GM23338 (cell line): ENCODE measurements at regions not wholly inside any gene's neighbourhood (a gene's known extent, or its start where the extent isn't known, plus 50 kb on each side); places are given as distances from the start of the nearest gene placed in this dataset.

ENCODE experiments used
- ATAC-seq: fragments of 200-7000 bp; cut with Tn5 transposase; 3 replicates; pipeline ENCODE4 v1.9.1; 2020
- DNase-seq: peaks from one replicate; pipeline ENCODE4 v3.0.0-alpha.2; 2015; ENCODE audit warnings: low spot score
- H2AFZ ChIP-seq: fragments of 200-600 bp; sonication (generic); 2 replicates; pipeline ENCODE4 v1.8.0; 2016; ENCODE audit warnings: antibody characterized with exemption, mild to moderate bottlenecking, moderate library complexity
- H3F3A ChIP-seq: fragments of 200-600 bp; sonication (generic); replicated peaks from 2 replicates; pipeline ENCODE4 v1.8.0; 2017; ENCODE audit warnings: antibody characterized with exemption, mixed run types, low read depth
- H3K27ac ChIP-seq: fragments of 200-600 bp; sonication (generic); 2 replicates; pipeline ENCODE4 v1.6.1; 2016; ENCODE audit warnings: low read depth
- H3K27me3 ChIP-seq: fragments of 200-600 bp; sonication (generic); 2 replicates; pipeline ENCODE4 v1.8.0; 2016; ENCODE audit warnings: mild to moderate bottlenecking, mixed run types, moderate library complexity; ENCODE audit not compliant: insufficient read depth
- H3K36me3 ChIP-seq: fragments of 200-600 bp; sonication (generic); 2 replicates; pipeline ENCODE4 v1.8.0; 2016; ENCODE audit warnings: mild to moderate bottlenecking; ENCODE audit not compliant: insufficient read depth
- H3K4me1 ChIP-seq: fragments of 200-600 bp; sonication (generic); 2 replicates; pipeline ENCODE4 v1.8.0; 2016; ENCODE audit warnings: mild to moderate bottlenecking, moderate library complexity; ENCODE audit not compliant: insufficient read depth
- H3K4me2 ChIP-seq: fragments of 200-600 bp; sonication (generic); 2 replicates; pipeline ENCODE4 v1.7.1; 2017; ENCODE audit warnings: mixed run types
- H3K4me3 ChIP-seq: fragments of 200-600 bp; sonication (generic); 2 replicates; pipeline ENCODE4 v1.6.1; 2016; ENCODE audit warnings: mixed run types
- H3K79me2 ChIP-seq: fragments of 200-600 bp; sonication (generic); replicated peaks from 2 replicates; pipeline ENCODE4 v1.8.0; 2017; ENCODE audit warnings: mild to moderate bottlenecking; ENCODE audit not compliant: insufficient read depth
- H3K9me2 ChIP-seq: fragments of 200-600 bp; sonication (generic); 2 replicates; pipeline ENCODE4 v1.8.0; 2017; ENCODE audit not compliant: insufficient read depth
- H4K20me1 ChIP-seq: fragments of 200-600 bp; sonication (generic); replicated peaks from 2 replicates; pipeline ENCODE4 v1.8.0; 2017; ENCODE audit warnings: mild to moderate bottlenecking; ENCODE audit not compliant: insufficient read depth
- H3K27ac Mint-ChIP-seq: 2 replicates; pipeline ENCODE4 v1.8.0; 2020; ENCODE audit warnings: inconsistent platforms, mild to moderate bottlenecking, moderate library complexity, mixed read lengths
- H3K27me3 Mint-ChIP-seq: 3 replicates; pipeline ENCODE4 v1.8.0; 2022; ENCODE audit warnings: low read depth, mild to moderate bottlenecking, moderate library complexity, mixed read lengths, inconsistent platforms; ENCODE audit not compliant: insufficient read depth, poor library complexity
- H3K36me3 Mint-ChIP-seq: 3 replicates; pipeline ENCODE4 v1.8.0; 2021; ENCODE audit warnings: low read depth, mild to moderate bottlenecking, inconsistent platforms, moderate library complexity, mixed read lengths
- H3K4me1 Mint-ChIP-seq: 3 replicates; pipeline ENCODE4 v1.8.0; 2020; ENCODE audit warnings: mild to moderate bottlenecking, inconsistent platforms, mixed read lengths
- H3K4me3 Mint-ChIP-seq: 3 replicates; pipeline ENCODE4 v1.8.0; 2021; ENCODE audit warnings: moderate library complexity, mild to moderate bottlenecking, inconsistent platforms, mixed read lengths
- H3K9me3 Mint-ChIP-seq: 3 replicates; pipeline ENCODE4 v1.8.0; 2020; ENCODE audit warnings: moderate library complexity, mild to moderate bottlenecking, inconsistent platforms, mixed read lengths
- CREB1 ChIP-seq: fragments of 250-450 bp; sonication (Bioruptor Pico); IDR thresholded peaks from 2 replicates; pipeline ENCODE4 v1.5.0; 2020; ENCODE audit warnings: low read depth, mild to moderate bottlenecking, moderate library complexity
- CTCF ChIP-seq, 2 experiments: fragments of 200-600 bp in 1 of 2; sonication (generic) in 1 of 2; conservative IDR thresholded peaks; 2 replicates each; pipeline versions ENCODE4 v1.5.1 to v1.6.1; 2016 to 2017; ENCODE audit warnings: antibody characterized with exemption in 2 of 2, low read depth in 2 of 2, mild to moderate bottlenecking in 2 of 2, moderate library complexity in 1 of 2
- ETS1 ChIP-seq: IDR thresholded peaks from 2 replicates; pipeline ENCODE4 v1.6.1; 2016; ENCODE audit warnings: antibody characterized with exemption
- EZH2 ChIP-seq: fragments of 200-600 bp; sonication (generic); IDR thresholded peaks from one replicate; pipeline ENCODE4 v1.8.0; 2017; ENCODE audit warnings: antibody characterized with exemption, mild to moderate bottlenecking, low read depth; ENCODE audit not compliant: unreplicated experiment
- EZH2phosphoT487 ChIP-seq: fragments of 200-600 bp; sonication (generic); IDR thresholded peaks from one replicate; pipeline ENCODE4 v1.8.1; 2018; ENCODE audit warnings: antibody characterized with exemption; ENCODE audit not compliant: unreplicated experiment
- JUNB ChIP-seq: IDR thresholded peaks from one replicate; pipeline ENCODE4 v1.6.1; 2016; ENCODE audit warnings: antibody characterized with exemption; ENCODE audit not compliant: unreplicated experiment
- NANOG ChIP-seq: IDR thresholded peaks from 2 replicates; pipeline ENCODE4 v1.6.1; 2016; ENCODE audit warnings: antibody characterized with exemption, borderline replicate concordance
- POLR2AphosphoS5 ChIP-seq: IDR thresholded peaks from 2 replicates; pipeline ENCODE4 v1.6.1; 2016; ENCODE audit warnings: antibody characterized with exemption, low read depth
- STAT1 ChIP-seq: IDR thresholded peaks from one replicate; pipeline ENCODE4 v1.6.1; 2016; ENCODE audit warnings: antibody characterized with exemption; ENCODE audit not compliant: unreplicated experiment
- ZNF114 ChIP-seq: fragments of 250-450 bp; sonication (Bioruptor Pico); IDR thresholded peaks from 2 replicates; pipeline ENCODE4 v1.5.0; 2020; ENCODE audit warnings: mild to moderate bottlenecking, moderate library complexity
- ZNF462 ChIP-seq: fragments of 250-450 bp; sonication (Bioruptor Pico); IDR thresholded peaks from 2 replicates; pipeline ENCODE4 v1.5.0; 2020; ENCODE audit warnings: mild to moderate bottlenecking, moderate library complexity

GRCh38 chr6:168929871-168930450 is 323.7 kb downstream of the THBS2 start:
- Histone ChIP-seq H3K9me2 (no peaks in the 10 kb centered on the region), H3K27me3 (no peaks in the 10 kb centered on the region), H3K4me2 (no peak overlapping the region), H3K4me3 (no peak overlapping the region), H3K79me2 (no peaks in the 10 kb centered on the region), H3K36me3 (no peaks in the 10 kb centered on the region), H3F3A (no peaks in the 10 kb centered on the region), H4K20me1 (no peaks in the 10 kb centered on the region), H2AFZ (no peak overlapping the region), H3K27ac (no peak overlapping the region), H3K4me1 (no peaks in the 10 kb centered on the region; the same call in 1 of the 2 replicates)
- Mint-ChIP-seq H3K4me1 (peaks cover 7% of the 10 kb centered on the region), H3K36me3 (peaks cover 36% of the 10 kb centered on the region; the same call in 2 of the 3 replicates), H3K4me3 (no peak overlapping the region), H3K27me3 (peaks cover 3% of the 10 kb centered on the region), H3K9me3 (peaks cover 51% of the 10 kb centered on the region), H3K27ac (no peak overlapping the region)
- TF ChIP-seq NANOG (no peak), EZH2 (no peak), ETS1 (no peak), CTCF (conservative IDR thresholded peaks at IDR 0.05; ENCODE audit: low read depth in 2 of 2) (no peak), ZNF462 (CRISPR knock-in tag) (no peak), POLR2AphosphoS5 (no peak), ZNF114 (CRISPR knock-in tag) (no peak), STAT1 (no peak), JUNB (no peak), EZH2phosphoT487 (no peak), CREB1 (CRISPR knock-in tag) (no peak)
- no peak for DNase-seq
- ATAC-seq = no peak
